ENCODE measurements at regions not wholly inside any gene's neighbourhood (a gene's known extent, or its start where the extent isn't known, plus 50 kb on each side); places are given as distances from the start of the nearest gene placed in this dataset.

GRCh38 chr7:106767078-106767477, 98.0 kb upstream of the PIK3CG start:
- peaks cover 16% of the 10 kb centered on the region for H3K4me1 ChIP-seq (ENCODE audit: insufficient read depth, low read length, poor library complexity, severe bottlenecking)
- H3K27me3 ChIP-seq (ENCODE audit: insufficient read depth, low read length, poor library complexity, severe bottlenecking): no peaks in the 10 kb centered on the region
- peak overlapping the region; percentile 57; the same call in 1 of the 2 replicates for H2AFZ ChIP-seq (ENCODE audit: low read length)
- peak overlapping the region; percentile 73 for H3K4me2 ChIP-seq (ENCODE audit: low read depth, low read length, poor library complexity, severe bottlenecking)
- H3K9me3 ChIP-seq (ENCODE audit: insufficient read depth, low read depth, low read length): no peaks in the 10 kb centered on the region
- no peaks in the 10 kb centered on the region for H3K9me2 ChIP-seq (replicated peaks; ENCODE audit: low read depth, low read length)
- no peaks in the 10 kb centered on the region for H3F3A ChIP-seq (ENCODE audit: low read depth)
- no peaks in the 10 kb centered on the region for H3K36me3 ChIP-seq (ENCODE audit: insufficient read depth, low read length)
- peak overlapping the region; percentile 13 for H3K9ac ChIP-seq (ENCODE audit: low read depth, low read length, poor library complexity, severe bottlenecking)
- peak overlapping the region; percentile 62 for H3K4me3 ChIP-seq (ENCODE audit: low read length, poor library complexity, severe bottlenecking)
- TF ChIP-seq CTCF (conservative IDR thresholded peaks at IDR 0.05; ENCODE audit: low read length) (no peak), EZH2phosphoT487 (IDR thresholded peaks at IDR 0.05; ENCODE audit: borderline replicate concordance) (no peak)
- H4K20me1 ChIP-seq (ENCODE audit: insufficient read depth, low read length, poor library complexity, severe bottlenecking): no peaks in the 10 kb centered on the region
- no peaks in the 10 kb centered on the region for H3K79me2 ChIP-seq (ENCODE audit: insufficient read depth, low read length)

GRCh38 chr7:106767498-106768323, 97.4 kb upstream of the PIK3CG start:
- no peaks in the 10 kb centered on the region for H3F3A ChIP-seq (ENCODE audit: low read depth)
- H4K20me1 ChIP-seq (ENCODE audit: insufficient read depth, low read length, poor library complexity, severe bottlenecking): no peaks in the 10 kb centered on the region
- H3K27me3 ChIP-seq (ENCODE audit: insufficient read depth, low read length, poor library complexity, severe bottlenecking): no peaks in the 10 kb centered on the region
- H3K4me1 ChIP-seq (ENCODE audit: insufficient read depth, low read length, poor library complexity, severe bottlenecking): peaks cover 16% of the 10 kb centered on the region
- no peak for TF ChIP-seq EZH2phosphoT487 (IDR thresholded peaks at IDR 0.05; ENCODE audit: borderline replicate concordance)
- TF ChIP-seq CTCF (conservative IDR thresholded peaks at IDR 0.05; ENCODE audit: low read length): no peak
- no peaks in the 10 kb centered on the region for H3K9me2 ChIP-seq (replicated peaks; ENCODE audit: low read depth, low read length)
- peak overlapping the region; percentile 62 for H3K4me3 ChIP-seq (ENCODE audit: low read length, poor library complexity, severe bottlenecking)
- H3K4me2 ChIP-seq (ENCODE audit: low read depth, low read length, poor library complexity, severe bottlenecking): peak overlapping the region; percentile 73
- peak overlapping the region; percentile 71 for H2AFZ ChIP-seq (ENCODE audit: low read length)
- peak overlapping the region; percentile 13 for H3K9ac ChIP-seq (ENCODE audit: low read depth, low read length, poor library complexity, severe bottlenecking)
- H3K36me3 ChIP-seq (ENCODE audit: insufficient read depth, low read length): no peaks in the 10 kb centered on the region
- H3K79me2 ChIP-seq (ENCODE audit: insufficient read depth, low read length): no peaks in the 10 kb centered on the region
- H3K9me3 ChIP-seq (ENCODE audit: insufficient read depth, low read depth, low read length): no peaks in the 10 kb centered on the region

- TF ChIP-seq CTCF (conservative IDR thresholded peaks at IDR 0.05; ENCODE audit: low read length): no peak
- TF ChIP-seq EZH2phosphoT487 (IDR thresholded peaks at IDR 0.05; ENCODE audit: borderline replicate concordance): no peak
- Histone ChIP-seq H3K9me3 (ENCODE audit: insufficient read depth, low read depth, low read length) (no peaks in the 10 kb centered on the region), H3F3A (ENCODE audit: low read depth) (no peaks in the 10 kb centered on the region), H3K79me2 (ENCODE audit: insufficient read depth, low read length) (no peaks in the 10 kb centered on the region), H3K4me1 (ENCODE audit: insufficient read depth, low read length, poor library complexity, severe bottlenecking) (peaks cover 16% of the 10 kb centered on the region), H3K9me2 (replicated peaks; ENCODE audit: low read depth, low read length) (no peaks in the 10 kb centered on the region), H3K27me3 (ENCODE audit: insufficient read depth, low read length, poor library complexity, severe bottlenecking) (no peaks in the 10 kb centered on the region), H3K9ac (ENCODE audit: low read depth, low read length, poor library complexity, severe bottlenecking) (peak overlapping the region; percentile 13), H3K4me3 (ENCODE audit: low read length, poor library complexity, severe bottlenecking) (peak overlapping the region; percentile 62), H2AFZ (ENCODE audit: low read length) (peak overlapping the region; percentile 71), H3K36me3 (ENCODE audit: insufficient read depth, low read length) (no peaks in the 10 kb centered on the region), H3K4me2 (ENCODE audit: low read depth, low read length, poor library complexity, severe bottlenecking) (peak overlapping the region; percentile 73), H4K20me1 (ENCODE audit: insufficient read depth, low read length, poor library complexity, severe bottlenecking) (no peaks in the 10 kb centered on the region)
These were observed 96.7 kb upstream of the PIK3CG start for GRCh38 chr7:106768324-106768751.

Measured in Loucy (cell line).